ENCODE measurements at regions not wholly inside any gene's neighbourhood (a gene's known extent, or its start where the extent isn't known, plus 50 kb on each side); places are given as distances from the start of the nearest gene placed in this dataset.

- no peak for DNase-seq
Observed at GRCh38 chr5:67350185-67350584, 153.6 kb upstream of the CD180 start.

- no peak for DNase-seq
Observed at GRCh38 chr5:67347821-67348220, 151.2 kb upstream of the CD180 start.

- no peak for DNase-seq
Observed at GRCh38 chr5:67346611-67347010, 150.0 kb upstream of the CD180 start.

GRCh38 chr5:67344870-67345269 lies 148.3 kb upstream of the CD180 start:
- DNase-seq: no peak

- DNase-seq: no peak
Observed at GRCh38 chr5:67343835-67344234, 147.2 kb upstream of the CD180 start.

- no peak for DNase-seq
Observed at GRCh38 chr5:67341478-67341877, 144.9 kb upstream of the CD180 start.

GRCh38 chr5:67339219-67339767 lies 142.7 kb upstream of the CD180 start:
- no peak for DNase-seq

GRCh38 chr5:67338421-67338820 lies 141.8 kb upstream of the CD180 start:
- no peak for DNase-seq

GRCh38 chr5:67337751-67338150 lies 141.2 kb upstream of the CD180 start:
- no peak for DNase-seq

GRCh38 chr5:67335426-67335825 lies 138.8 kb upstream of the CD180 start:
- no peak for DNase-seq

- DNase-seq: no peak
Observed at GRCh38 chr5:67334373-67334772, 137.8 kb upstream of the CD180 start.

- no peak for DNase-seq
Observed at GRCh38 chr5:67333171-67333570, 136.6 kb upstream of the CD180 start.

- no peak for DNase-seq
Observed at GRCh38 chr5:67331296-67331925, 134.8 kb upstream of the CD180 start.

GRCh38 chr5:67319935-67320725 lies 123.5 kb upstream of the CD180 start:
- no peak for DNase-seq

- DNase-seq: no peak
Observed at GRCh38 chr5:67318746-67319145, 122.1 kb upstream of the CD180 start.

- no peak for DNase-seq
Observed at GRCh38 chr5:67317603-67318002, 121.0 kb upstream of the CD180 start.

- DNase-seq: no peak
Observed at GRCh38 chr5:67316695-67317094, 120.1 kb upstream of the CD180 start.

GRCh38 chr5:67315082-67315989 lies 118.7 kb upstream of the CD180 start:
- no peak for DNase-seq

GRCh38 chr5:67311701-67312100 lies 115.1 kb upstream of the CD180 start:
- no peak for DNase-seq

GRCh38 chr5:67311208-67311607 lies 114.6 kb upstream of the CD180 start:
- DNase-seq: no peak

- DNase-seq: no peak
Observed at GRCh38 chr5:67310740-67311139, 114.1 kb upstream of the CD180 start.

GRCh38 chr5:67310169-67310568 lies 113.6 kb upstream of the CD180 start:
- no peak for DNase-seq

GRCh38 chr5:67308988-67309688 lies 112.5 kb upstream of the CD180 start:
- DNase-seq: no peak

Data from CD4-positive, alpha-beta T cell treated with Interleukin-17A for 4 hours (primary cell).